SK-N-MC (cell line): ENCODE measurements at regions not wholly inside any gene's neighbourhood (a gene's known extent, or its start where the extent isn't known, plus 50 kb on each side); places are given as distances from the start of the nearest gene placed in this dataset.

Experiments
- EZH2 ChIP-seq: fragments of 200-600 bp; sonication (generic); IDR thresholded peaks from one replicate; pipeline ENCODE4 v1.6.1; 2017; ENCODE audit warnings: antibody characterized with exemption
- POLR2AphosphoS5 ChIP-seq: IDR thresholded peaks from 2 replicates; pipeline ENCODE4 v1.6.1; 2012; ENCODE audit warnings: mild to moderate bottlenecking, low read depth, low read length, borderline replicate concordance

GRCh38 chr2:102951249-102951648 is 189.4 kb downstream of the TMEM182 start:
- TF ChIP-seq POLR2AphosphoS5 = no peak
- TF ChIP-seq EZH2 = no peak
